ENCODE measurements at regions not wholly inside any gene's neighbourhood (a gene's known extent, or its start where the extent isn't known, plus 50 kb on each side); places are given as distances from the start of the nearest gene placed in this dataset.
A peak's percentile ranks its signal among the peaks of the same experiment; 100 is the strongest.

DNA sequence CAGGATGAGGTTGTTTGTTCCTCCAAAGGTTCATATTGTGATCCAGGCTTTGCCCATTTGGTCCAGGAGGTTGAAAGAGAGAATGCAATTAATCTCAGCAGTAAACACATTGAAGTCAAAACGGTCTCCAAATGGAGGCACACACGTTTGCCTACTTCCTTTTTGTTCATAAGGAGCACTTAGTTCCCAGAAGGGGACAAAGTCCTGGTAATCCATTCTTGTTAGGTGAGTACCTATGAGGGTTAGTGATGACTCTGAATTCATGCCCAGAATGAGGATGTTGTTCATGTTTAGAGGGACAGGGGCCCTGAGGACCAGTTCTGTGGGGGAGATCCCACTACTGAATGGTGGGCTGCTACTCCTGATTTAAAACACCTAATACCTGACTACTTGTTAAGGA, 177.7 kb downstream of the ALDH1A2 start:
- no peak overlapping the region for H3K4me3 ChIP-seq (replicated peaks in 1 of 4; ENCODE audit: control extremely low read depth in 1 of 4, insufficient read depth in 1 of 4, low read depth in 3 of 4, low read length in 4 of 4)

DNA sequence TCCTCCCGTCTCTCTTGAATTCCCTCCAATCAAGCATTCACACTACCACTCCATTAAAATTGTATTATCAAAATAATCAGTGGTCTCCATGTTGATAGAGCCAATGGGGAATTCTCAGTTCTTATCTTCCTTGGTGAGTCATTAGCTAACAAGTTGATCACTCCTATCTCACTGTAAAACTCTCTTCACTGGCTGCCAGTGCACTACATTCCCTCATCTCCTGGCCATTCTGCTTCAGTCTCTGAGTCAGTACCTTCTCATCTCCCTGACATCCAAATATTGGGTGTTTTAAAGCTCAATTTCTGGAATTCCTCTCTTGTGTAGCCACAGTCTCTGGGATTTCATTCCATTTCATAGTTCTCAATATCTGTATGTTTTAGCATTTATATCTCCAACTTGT, 175.2 kb downstream of the ALDH1A2 start:
- H3K9ac ChIP-seq (ENCODE audit: insufficient read depth, low read length): no peak overlapping the region
- no peak overlapping the region for H3K4me3 ChIP-seq (replicated peaks in 1 of 4; ENCODE audit: control extremely low read depth in 1 of 4, insufficient read depth in 1 of 4, low read depth in 3 of 4, low read length in 4 of 4)
- H3K27ac ChIP-seq (ENCODE audit: insufficient read depth, low read length): no peak overlapping the region
- TF ChIP-seq, protein P1, sequence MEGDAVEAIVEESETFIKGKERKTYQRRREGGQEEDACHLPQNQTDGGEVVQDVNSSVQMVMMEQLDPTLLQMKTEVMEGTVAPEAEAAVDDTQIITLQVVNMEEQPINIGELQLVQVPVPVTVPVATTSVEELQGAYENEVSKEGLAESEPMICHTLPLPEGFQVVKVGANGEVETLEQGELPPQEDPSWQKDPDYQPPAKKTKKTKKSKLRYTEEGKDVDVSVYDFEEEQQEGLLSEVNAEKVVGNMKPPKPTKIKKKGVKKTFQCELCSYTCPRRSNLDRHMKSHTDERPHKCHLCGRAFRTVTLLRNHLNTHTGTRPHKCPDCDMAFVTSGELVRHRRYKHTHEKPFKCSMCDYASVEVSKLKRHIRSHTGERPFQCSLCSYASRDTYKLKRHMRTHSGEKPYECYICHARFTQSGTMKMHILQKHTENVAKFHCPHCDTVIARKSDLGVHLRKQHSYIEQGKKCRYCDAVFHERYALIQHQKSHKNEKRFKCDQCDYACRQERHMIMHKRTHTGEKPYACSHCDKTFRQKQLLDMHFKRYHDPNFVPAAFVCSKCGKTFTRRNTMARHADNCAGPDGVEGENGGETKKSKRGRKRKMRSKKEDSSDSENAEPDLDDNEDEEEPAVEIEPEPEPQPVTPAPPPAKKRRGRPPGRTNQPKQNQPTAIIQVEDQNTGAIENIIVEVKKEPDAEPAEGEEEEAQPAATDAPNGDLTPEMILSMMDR (conservative IDR thresholded peaks at IDR 0.05 in 1 of 2, IDR thresholded peaks at IDR 0.05 in 1 of 2; ENCODE audit: low read depth in 1 of 2, low read length in 2 of 2): no peak
- no peak for TF ChIP-seq EZH2 (IDR thresholded peaks at IDR 0.05; ENCODE audit: low read length, missing control alignments)
- no peaks in the 10 kb centered on the region for H3K4me1 ChIP-seq (ENCODE audit: control insufficient read depth, extremely low read depth, insufficient read depth, low read length)
- H4K20me1 ChIP-seq (ENCODE audit: control insufficient read depth, extremely low read depth, insufficient read depth, low read length): no peaks in the 10 kb centered on the region
- no peak overlapping the region for H3K4me2 ChIP-seq (ENCODE audit: extremely low read depth, insufficient read depth, low read length)
- DNase-seq (ENCODE audit: low read depth in 2 of 2): peak in 1 of 2 donors; percentile 77
- no peaks in the 10 kb centered on the region for H3K79me2 ChIP-seq (ENCODE audit: control insufficient read depth, insufficient read depth, low read length)
- no peaks in the 10 kb centered on the region for H3K27me3 ChIP-seq (ENCODE audit: control insufficient read depth, insufficient read depth, low read length)
- no peaks in the 10 kb centered on the region for H3K9me3 ChIP-seq (ENCODE audit: control insufficient read depth, insufficient read depth, low read depth, low read length)
- no peak overlapping the region for H2AFZ ChIP-seq (ENCODE audit: low read length)
- H3K36me3 ChIP-seq (ENCODE audit: control insufficient read depth, insufficient read depth, low read length): no peaks in the 10 kb centered on the region

More for the DNA sequence above, 177.7 kb downstream of the ALDH1A2 start:
- no peaks in the 10 kb centered on the region for H3K9me3 ChIP-seq (ENCODE audit: control insufficient read depth, insufficient read depth, low read depth, low read length)
- H3K4me2 ChIP-seq (ENCODE audit: extremely low read depth, insufficient read depth, low read length): no peak overlapping the region
- DNase-seq (ENCODE audit: low read depth in 2 of 2): no peak
- no peak overlapping the region for H3K9ac ChIP-seq (ENCODE audit: insufficient read depth, low read length)
- no peak overlapping the region for H2AFZ ChIP-seq (ENCODE audit: low read length)
- H3K4me1 ChIP-seq (ENCODE audit: control insufficient read depth, extremely low read depth, insufficient read depth, low read length): no peaks in the 10 kb centered on the region
- no peaks in the 10 kb centered on the region for H3K79me2 ChIP-seq (ENCODE audit: control insufficient read depth, insufficient read depth, low read length)
- H3K27me3 ChIP-seq (ENCODE audit: control insufficient read depth, insufficient read depth, low read length): no peaks in the 10 kb centered on the region
- H3K27ac ChIP-seq (ENCODE audit: insufficient read depth, low read length): no peak overlapping the region
- H3K36me3 ChIP-seq (ENCODE audit: control insufficient read depth, insufficient read depth, low read length): no peaks in the 10 kb centered on the region
- H4K20me1 ChIP-seq (ENCODE audit: control insufficient read depth, extremely low read depth, insufficient read depth, low read length): no peaks in the 10 kb centered on the region
- TF ChIP-seq, protein P1 (conservative IDR thresholded peaks at IDR 0.05 in 1 of 2, IDR thresholded peaks at IDR 0.05 in 1 of 2; ENCODE audit: low read depth in 1 of 2, low read length in 2 of 2): no peak
- TF ChIP-seq EZH2 (IDR thresholded peaks at IDR 0.05; ENCODE audit: low read length, missing control alignments): no peak

DNA sequence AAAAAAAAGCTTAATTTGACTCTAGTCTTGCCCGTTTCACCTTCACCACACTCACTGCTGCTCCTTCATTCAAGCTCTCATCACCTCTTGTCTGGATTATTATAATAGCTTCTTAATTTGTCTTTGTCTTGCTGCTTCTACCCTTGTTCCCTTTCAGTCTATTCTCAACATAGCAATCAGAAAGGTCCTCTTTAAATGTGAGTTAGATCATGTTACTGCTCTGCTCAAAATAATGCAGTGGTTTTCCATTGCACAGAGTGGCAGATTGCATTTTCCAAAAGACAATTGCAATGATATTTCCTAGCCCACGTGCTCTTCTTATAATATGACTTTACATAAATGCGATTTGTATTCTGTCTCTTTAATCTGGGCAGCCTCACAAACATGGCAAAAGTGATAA, 174.6 kb downstream of the ALDH1A2 start:
- no peaks in the 10 kb centered on the region for H3K36me3 ChIP-seq (ENCODE audit: control insufficient read depth, insufficient read depth, low read length)
- no peak overlapping the region for H3K4me3 ChIP-seq (replicated peaks in 1 of 4; ENCODE audit: control extremely low read depth in 1 of 4, insufficient read depth in 1 of 4, low read depth in 3 of 4, low read length in 4 of 4)
- H3K79me2 ChIP-seq (ENCODE audit: control insufficient read depth, insufficient read depth, low read length): no peaks in the 10 kb centered on the region
- no peaks in the 10 kb centered on the region for H3K4me1 ChIP-seq (ENCODE audit: control insufficient read depth, extremely low read depth, insufficient read depth, low read length)
- H2AFZ ChIP-seq (ENCODE audit: low read length): no peak overlapping the region
- DNase-seq (ENCODE audit: low read depth in 2 of 2): no peak
- H3K4me2 ChIP-seq (ENCODE audit: extremely low read depth, insufficient read depth, low read length): no peak overlapping the region
- no peak overlapping the region for H3K9ac ChIP-seq (ENCODE audit: insufficient read depth, low read length)
- no peaks in the 10 kb centered on the region for H3K27me3 ChIP-seq (ENCODE audit: control insufficient read depth, insufficient read depth, low read length)
- no peak overlapping the region for H3K27ac ChIP-seq (ENCODE audit: insufficient read depth, low read length)
- no peaks in the 10 kb centered on the region for H3K9me3 ChIP-seq (ENCODE audit: control insufficient read depth, insufficient read depth, low read depth, low read length)
- TF ChIP-seq, protein P1 (conservative IDR thresholded peaks at IDR 0.05 in 1 of 2, IDR thresholded peaks at IDR 0.05 in 1 of 2; ENCODE audit: low read depth in 1 of 2, low read length in 2 of 2): no peak
- TF ChIP-seq EZH2 (IDR thresholded peaks at IDR 0.05; ENCODE audit: low read length, missing control alignments): no peak
- H4K20me1 ChIP-seq (ENCODE audit: control insufficient read depth, extremely low read depth, insufficient read depth, low read length): no peaks in the 10 kb centered on the region
